Uterus (tissue), 3 donors: ENCODE measurements at regions not wholly inside any gene's neighbourhood (a gene's known extent, or its start where the extent isn't known, plus 50 kb on each side); places are given as distances from the start of the nearest gene placed in this dataset.
A peak's percentile ranks its signal among the peaks of the same experiment; 100 is the strongest.

ENCODE experiments used
- DNase-seq, 2 donors: peaks; one replicate each; pipeline ENCODE4 v3.0.0-alpha.2; 2019 to 2020
- H3K27ac ChIP-seq, 2 donors: fragments of 200-600 bp; sonication (generic); 1 replicate in 1 of 2; 2 replicates in 1 of 2; pipeline ENCODE4 v1.5.1; 2016 to 2018
- H3K27me3 ChIP-seq, 2 donors: fragments of 200-600 bp; sonication (generic); one replicate each; pipeline ENCODE4 v1.5.1; 2018 to 2019; ENCODE audit warnings: control low read depth in 1 of 2
- H3K36me3 ChIP-seq, 2 donors: fragments of 200-600 bp; sonication (generic); one replicate each; pipeline ENCODE4 v1.5.1; 2019; ENCODE audit warnings: control low read depth in 1 of 2
- H3K4me1 ChIP-seq, 2 donors: fragments of 200-600 bp; sonication (generic); one replicate each; pipeline ENCODE4 v1.5.1; 2018 to 2019; ENCODE audit warnings: control low read depth in 1 of 2
- H3K4me3 ChIP-seq, 2 donors: fragments of 200-600 bp; sonication (generic); 1 replicate in 1 of 2; 2 replicates in 1 of 2; pipeline ENCODE4 v1.5.1; 2018 to 2019; ENCODE audit warnings: mild to moderate bottlenecking in 1 of 2
- H3K9me3 ChIP-seq, 2 donors: fragments of 200-600 bp; sonication (generic); one replicate each; pipeline ENCODE4 v1.5.1; 2019; ENCODE audit warnings: control low read depth in 1 of 2
- POLR2A ChIP-seq, 2 donors: fragments of 450-650 bp; IDR thresholded peaks; one replicate each; pipeline ENCODE4 v1.6.1; 2016; ENCODE audit warnings: antibody characterized with exemption in 2 of 2, mild to moderate bottlenecking in 1 of 2, moderate library complexity in 1 of 2
- intact Hi-C: fragments of 100-400 bp; cut with DNase I; formaldehyde crosslinking; loops from one replicate; pipeline ENCODE4 v1.15.1; 2023; ENCODE audit warnings: low total_unique reads
- TF ChIP-seq, protein P1 (sequence below), 4 experiments: fragments of 200-600 bp in 2 of 4; fragments of 450-650 bp in 2 of 4; sonication (generic) in 2 of 4; IDR thresholded peaks; one replicate each; pipeline ENCODE4 v1.5.1; 2016 to 2019; ENCODE audit warnings: antibody characterized with exemption in 4 of 4, mild to moderate bottlenecking in 2 of 4, moderate library complexity in 1 of 4
- donor health status: DM: yes; HTN: yes; CAD: no.

DNA sequence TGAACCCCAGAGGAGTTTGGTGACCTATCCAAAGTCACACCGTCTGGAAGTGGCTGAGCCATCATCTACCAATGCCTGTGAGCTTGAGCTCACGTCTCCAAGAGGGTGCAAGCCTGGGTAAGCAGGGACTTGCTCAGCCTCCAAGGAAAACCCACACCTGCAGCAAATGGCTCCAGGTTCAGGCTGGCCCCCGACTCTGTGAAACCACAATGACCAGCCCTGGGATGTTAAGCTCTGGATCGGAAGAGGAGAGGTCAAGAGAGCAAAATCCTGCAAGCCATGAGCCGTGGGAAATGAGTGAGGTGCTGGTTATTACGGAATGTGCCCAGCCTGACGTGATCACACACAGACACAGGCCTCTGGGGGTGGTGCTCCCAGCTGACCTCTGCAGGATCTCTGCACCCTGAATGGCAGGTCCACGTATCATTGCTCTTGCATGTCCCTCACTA, 94.1 kb upstream of the OTOS start:
- Histone ChIP-seq H3K4me1 (no peaks in the 10 kb centered on the region), H3K4me3 (no peak overlapping the region), H3K27me3 (no peaks in the 10 kb centered on the region), H3K9me3 (no peaks in the 10 kb centered on the region), H3K36me3 (no peaks in the 10 kb centered on the region), H3K27ac (peak overlapping the region in 1 of 2 donors; percentile 63)
- no peak for TF ChIP-seq POLR2A (IDR thresholded peaks at IDR 0.05)
- TF ChIP-seq, protein P1, sequence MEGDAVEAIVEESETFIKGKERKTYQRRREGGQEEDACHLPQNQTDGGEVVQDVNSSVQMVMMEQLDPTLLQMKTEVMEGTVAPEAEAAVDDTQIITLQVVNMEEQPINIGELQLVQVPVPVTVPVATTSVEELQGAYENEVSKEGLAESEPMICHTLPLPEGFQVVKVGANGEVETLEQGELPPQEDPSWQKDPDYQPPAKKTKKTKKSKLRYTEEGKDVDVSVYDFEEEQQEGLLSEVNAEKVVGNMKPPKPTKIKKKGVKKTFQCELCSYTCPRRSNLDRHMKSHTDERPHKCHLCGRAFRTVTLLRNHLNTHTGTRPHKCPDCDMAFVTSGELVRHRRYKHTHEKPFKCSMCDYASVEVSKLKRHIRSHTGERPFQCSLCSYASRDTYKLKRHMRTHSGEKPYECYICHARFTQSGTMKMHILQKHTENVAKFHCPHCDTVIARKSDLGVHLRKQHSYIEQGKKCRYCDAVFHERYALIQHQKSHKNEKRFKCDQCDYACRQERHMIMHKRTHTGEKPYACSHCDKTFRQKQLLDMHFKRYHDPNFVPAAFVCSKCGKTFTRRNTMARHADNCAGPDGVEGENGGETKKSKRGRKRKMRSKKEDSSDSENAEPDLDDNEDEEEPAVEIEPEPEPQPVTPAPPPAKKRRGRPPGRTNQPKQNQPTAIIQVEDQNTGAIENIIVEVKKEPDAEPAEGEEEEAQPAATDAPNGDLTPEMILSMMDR (IDR thresholded peaks at IDR 0.05), result no peak
- DNase-seq, result peak in 1 of 2 donors; percentile 12
- intact Hi-C loops, result loop anchor here (5.0 kb wide), 1 partner anchor 203 kb away; the partner anchor contains the start of gene GPC1

DNA sequence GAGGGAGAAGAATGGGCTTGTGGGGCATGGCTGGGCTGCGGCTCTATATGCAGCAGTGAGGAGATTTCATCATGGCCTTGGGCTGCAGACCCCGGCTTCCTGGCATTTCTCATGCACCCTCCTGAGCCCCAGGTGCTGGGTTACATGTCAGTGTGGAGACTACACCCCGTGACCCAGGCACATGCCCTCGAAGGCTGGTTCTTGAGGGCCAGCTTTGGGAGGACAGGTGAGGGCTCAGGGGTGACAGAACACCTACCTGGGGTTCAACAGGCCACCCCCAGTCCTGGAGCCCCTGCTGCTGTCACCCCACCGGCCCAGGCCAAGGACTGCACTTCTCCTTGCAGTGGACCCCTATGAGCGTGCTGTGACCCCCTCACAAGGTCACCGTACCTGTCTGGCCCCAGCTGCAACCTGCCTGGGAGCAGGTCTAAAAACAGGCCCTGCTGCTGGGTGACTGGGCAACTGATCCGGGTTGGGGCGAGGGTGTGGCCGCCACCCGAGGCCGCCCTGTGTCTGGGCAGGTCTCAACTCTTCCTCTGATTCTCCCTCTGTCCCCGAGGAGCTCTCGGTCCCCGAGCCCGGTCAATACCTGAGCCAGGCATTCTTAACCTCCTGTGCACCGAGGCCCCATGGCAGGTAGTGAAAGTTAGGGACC, 94.8 kb upstream of the OTOS start:
- no peak for TF ChIP-seq POLR2A (IDR thresholded peaks at IDR 0.05)
- TF ChIP-seq, protein P1 (IDR thresholded peaks at IDR 0.05), result no peak
- Histone ChIP-seq H3K27me3 (no peaks in the 10 kb centered on the region), H3K4me1 (no peaks in the 10 kb centered on the region), H3K36me3 (no peaks in the 10 kb centered on the region), H3K9me3 (no peaks in the 10 kb centered on the region), H3K27ac (no peak overlapping the region), H3K4me3 (no peak overlapping the region)
- DNase-seq, result peak in 1 of 2 donors; percentile 13
- intact Hi-C loops, result no loop called here

DNA sequence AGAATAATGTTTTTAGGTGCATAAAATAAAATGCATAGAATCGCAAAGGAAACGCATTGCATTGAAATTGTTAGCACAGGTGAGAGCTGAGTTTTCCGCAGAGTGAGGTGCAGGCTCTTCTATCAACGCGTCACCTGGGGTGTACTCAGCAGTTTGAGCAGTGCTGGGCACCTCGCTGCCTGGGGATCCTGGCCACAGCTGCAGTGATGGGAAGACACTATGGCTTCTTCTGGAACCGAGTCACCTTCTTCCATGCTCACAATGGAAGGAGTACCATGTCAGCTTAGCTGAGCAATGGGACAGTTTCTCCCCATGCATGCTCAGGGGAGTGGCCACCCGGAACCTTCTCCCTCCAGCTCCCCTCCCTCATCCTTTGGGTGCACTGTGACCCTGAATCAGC, 95.4 kb upstream of the OTOS start:
- no peak overlapping the region for H3K4me3 ChIP-seq
- H3K27ac ChIP-seq, result no peak overlapping the region
- H3K36me3 ChIP-seq, result no peaks in the 10 kb centered on the region
- no peaks in the 10 kb centered on the region for H3K4me1 ChIP-seq
- intact Hi-C loops, result no loop called here
- TF ChIP-seq, protein P1 (IDR thresholded peaks at IDR 0.05), result no peak
- TF ChIP-seq POLR2A (IDR thresholded peaks at IDR 0.05), result no peak
- no peaks in the 10 kb centered on the region for H3K9me3 ChIP-seq
- no peak for DNase-seq
- no peaks in the 10 kb centered on the region for H3K27me3 ChIP-seq

DNA sequence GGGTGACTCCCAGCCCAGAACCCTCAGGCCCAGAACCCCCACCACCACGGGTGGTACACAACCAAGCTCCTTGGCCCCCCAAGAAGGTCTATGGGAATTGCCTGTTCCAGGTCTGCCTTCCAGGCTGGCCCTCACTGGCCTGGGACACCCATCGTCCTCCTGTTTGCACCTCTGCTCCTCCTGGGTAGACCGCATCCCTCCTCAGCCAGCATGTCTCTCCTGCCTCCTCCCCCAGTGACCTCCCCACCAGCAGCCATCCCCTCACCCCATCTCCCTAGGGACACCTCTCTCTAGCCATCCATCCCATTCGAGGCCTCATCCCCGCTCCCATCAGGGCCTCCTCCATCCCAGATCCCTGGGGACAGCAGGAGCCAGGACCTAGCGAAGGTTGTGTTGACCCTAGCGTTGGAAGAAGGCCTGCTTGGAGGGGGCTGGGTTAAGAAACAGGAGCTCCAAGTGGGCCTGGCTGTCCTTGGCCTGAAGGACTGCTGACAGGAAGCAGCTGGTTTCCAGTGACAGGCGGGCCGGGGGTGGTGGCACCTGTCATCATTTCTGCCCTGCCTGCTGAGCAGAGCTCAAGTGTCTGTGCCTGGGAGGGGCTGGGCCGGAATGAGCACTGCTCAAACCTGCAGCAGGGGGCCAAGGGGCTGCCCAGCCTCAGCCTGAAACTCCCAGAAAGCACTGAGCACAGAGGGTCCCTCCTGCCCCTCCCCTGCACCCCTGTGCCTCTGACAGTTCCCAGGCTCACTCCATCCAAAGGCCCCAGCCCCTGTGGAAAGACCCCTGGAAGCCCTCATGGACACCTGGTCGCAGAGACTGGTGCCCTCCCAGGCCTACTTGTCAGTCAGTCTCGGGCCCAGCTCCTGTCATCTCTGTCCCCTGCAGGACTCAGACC, 96.0 kb upstream of the OTOS start:
- H3K4me3 ChIP-seq, result no peak overlapping the region
- no peaks in the 10 kb centered on the region for H3K4me1 ChIP-seq
- H3K27me3 ChIP-seq, result no peaks in the 10 kb centered on the region
- no peaks in the 10 kb centered on the region for H3K9me3 ChIP-seq
- H3K36me3 ChIP-seq, result no peaks in the 10 kb centered on the region
- intact Hi-C loops, result no loop called here
- TF ChIP-seq POLR2A (IDR thresholded peaks at IDR 0.05), result no peak
- TF ChIP-seq, protein P1 (IDR thresholded peaks at IDR 0.05), result no peak
- DNase-seq, result no peak
- H3K27ac ChIP-seq, result no peak overlapping the region

DNA sequence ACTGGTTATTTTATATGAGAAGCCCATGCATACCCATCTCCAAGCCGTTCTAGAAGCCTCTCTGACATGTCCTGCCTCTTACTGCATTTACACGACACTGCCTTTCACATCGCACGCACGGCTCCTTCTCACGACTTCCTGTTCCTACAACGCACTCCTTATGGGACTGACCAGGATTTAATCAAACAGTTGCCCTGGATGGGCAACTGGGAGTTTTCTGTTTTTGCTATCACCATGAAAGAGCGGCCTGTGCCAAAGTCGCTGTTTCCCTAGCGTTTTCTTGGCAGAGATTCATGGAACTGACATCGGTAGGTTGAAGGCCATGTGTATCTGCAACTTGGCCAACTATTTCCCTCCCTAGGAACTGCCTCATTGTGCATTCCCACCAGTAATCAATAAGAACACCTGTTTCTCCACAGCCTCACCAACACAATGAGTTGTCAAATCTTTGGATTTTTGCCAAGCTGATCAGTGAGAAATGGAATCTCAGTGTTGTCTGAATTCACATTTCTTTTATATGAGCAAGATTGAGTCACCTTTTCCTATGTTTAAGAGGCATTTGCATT, 97.2 kb upstream of the OTOS start:
- no peak for DNase-seq
- H3K27me3 ChIP-seq, result no peaks in the 10 kb centered on the region
- no peak overlapping the region for H3K27ac ChIP-seq
- H3K4me1 ChIP-seq, result no peaks in the 10 kb centered on the region
- TF ChIP-seq, protein P1 (IDR thresholded peaks at IDR 0.05), result no peak
- TF ChIP-seq POLR2A (IDR thresholded peaks at IDR 0.05), result no peak
- intact Hi-C loops, result no loop called here
- H3K9me3 ChIP-seq, result no peaks in the 10 kb centered on the region
- no peak overlapping the region for H3K4me3 ChIP-seq
- no peaks in the 10 kb centered on the region for H3K36me3 ChIP-seq
